Stimulated activated CD4-positive, alpha-beta T cell treated with anti-CD3 and anti-CD28 coated beads, TNF-alpha, amount 100 ng/mL, for 1 hour (primary cell): ENCODE measurements at regions not wholly inside any gene's neighbourhood (a gene's known extent, or its start where the extent isn't known, plus 50 kb on each side); places are given as distances from the start of the nearest gene placed in this dataset.
"Not testable (repeated sequence)": the region's sequence is repeated elsewhere in the genome, so short reads cannot be mapped to it uniquely, and the experiment has no call there.

Experiments used
- DNase-seq, 3 donors: peaks; one replicate each; pipeline ENCODE4 v3.0.0-alpha.2; 2020; ENCODE audit warnings: low read depth in 3 of 3, low spot score in 1 of 3

- DNase-seq: no peak
Measured at GRCh38 chr12:47378222-47378582, 298.4 kb upstream of the AMIGO2 start.

- no peak for DNase-seq
Measured at GRCh38 chr12:47377414-47378221, 297.9 kb upstream of the AMIGO2 start.

- DNase-seq: no peak
Measured at GRCh38 chr12:47376927-47377326, 297.2 kb upstream of the AMIGO2 start.

GRCh38 chr12:47373554-47374150, 293.9 kb upstream of the AMIGO2 start:
- no peak for DNase-seq

GRCh38 chr12:47370421-47370820, 290.7 kb upstream of the AMIGO2 start:
- no peak for DNase-seq

- no peak for DNase-seq
Measured at GRCh38 chr12:47369085-47369484, 289.3 kb upstream of the AMIGO2 start.

- no peak for DNase-seq
Measured at GRCh38 chr12:47367912-47368537, 288.3 kb upstream of the AMIGO2 start.

- DNase-seq: no peak
Measured at GRCh38 chr12:47366579-47366978, 286.8 kb upstream of the AMIGO2 start.

GRCh38 chr12:47366157-47366556, 286.4 kb upstream of the AMIGO2 start:
- DNase-seq: no peak

- not testable (repeated sequence) for DNase-seq
Measured at GRCh38 chr12:47365443-47366076, 285.8 kb upstream of the AMIGO2 start.

GRCh38 chr12:47364261-47364660, 284.5 kb upstream of the AMIGO2 start:
- no peak for DNase-seq

- DNase-seq: no peak
Measured at GRCh38 chr12:47362126-47362705, 282.5 kb upstream of the AMIGO2 start.

GRCh38 chr12:47361389-47362021, 281.7 kb upstream of the AMIGO2 start:
- DNase-seq: no peak

GRCh38 chr12:47360771-47361388, 281.1 kb upstream of the AMIGO2 start:
- peak in 1 of 3 donors; percentile 15 for DNase-seq

- no peak for DNase-seq
Measured at GRCh38 chr12:47360093-47360480, 280.3 kb upstream of the AMIGO2 start.

GRCh38 chr12:47359310-47360092, 279.7 kb upstream of the AMIGO2 start:
- no peak for DNase-seq

- not testable (repeated sequence) for DNase-seq
Measured at GRCh38 chr12:47357006-47357405, 277.2 kb upstream of the AMIGO2 start.

- no peak for DNase-seq
Measured at GRCh38 chr12:47356129-47356700, 276.5 kb upstream of the AMIGO2 start.

- no peak for DNase-seq
Measured at GRCh38 chr12:47353508-47353907, 273.7 kb upstream of the AMIGO2 start.
